B cell (primary cell): ENCODE measurements at regions not wholly inside any gene's neighbourhood (a gene's known extent, or its start where the extent isn't known, plus 50 kb on each side); places are given as distances from the start of the nearest gene placed in this dataset.
A peak's percentile ranks its signal among the peaks of the same experiment; 100 is the strongest.

ENCODE experiments used
- ATAC-seq: fragments of 200-7000 bp; cut with Tn5 transposase; one replicate; pipeline ENCODE4 v1.10.0; 2021; ENCODE audit warnings: low read depth, mild to moderate bottlenecking, moderate number of reproducible peaks, moderate library complexity
- CTCF ChIA-PET: fragments of 350-600 bp; sonication (Branson Sonifier 250); formaldehyde crosslinking; loops from one replicate; lab custom pipeline; 2021; ENCODE audit warnings: antibody characterized with exemption, inconsistent platforms; lab: Charles Lee
- POLR2A ChIA-PET: fragments of 350-600 bp; sonication (Branson Sonifier 250); formaldehyde crosslinking; loops from one replicate; lab custom pipeline; 2021; ENCODE audit warnings: antibody characterized with exemption; lab: Charles Lee
- DNase-seq: peaks from one replicate; pipeline ENCODE4 v3.0.0; 2013
- H2AFZ ChIP-seq: 2 replicates; pipeline ENCODE4 v1.6.1; 2012; ENCODE audit warnings: mild to moderate bottlenecking, low read depth, low read length; ENCODE audit not compliant: insufficient read depth, poor library complexity, severe bottlenecking
- H3K27ac ChIP-seq, 2 donors: 1 replicate in 1 of 2; 2 replicates in 1 of 2; pipeline ENCODE4 v1.5.1; 2012 to 2013; ENCODE audit warnings: low read length in 2 of 2, mild to moderate bottlenecking in 2 of 2, moderate library complexity in 1 of 2
- H3K27me3 ChIP-seq, 4 experiments: fragments of 200-600 bp in 1 of 4; sonication (generic) in 1 of 4; replicated peaks in 1 of 4; 1 replicate in 2 of 4; 2 replicates in 2 of 4; pipeline versions ENCODE4 v1.6.1 to v1.7.0; 2013 to 2016; ENCODE audit warnings: low read length in 3 of 4, mild to moderate bottlenecking in 2 of 4, mixed read lengths in 1 of 4, moderate library complexity in 1 of 4; ENCODE audit not compliant: insufficient read depth in 4 of 4, control insufficient read depth in 3 of 4; ENCODE audit errors: control extremely low read depth in 1 of 4
- H3K36me3 ChIP-seq, 2 experiments: replicated peaks in 1 of 2; 1 replicate in 1 of 2; 2 replicates in 1 of 2; pipeline versions ENCODE4 v1.6.1 to v1.7.1; 2013; ENCODE audit warnings: low read length in 1 of 2; ENCODE audit not compliant: insufficient read depth in 2 of 2, control insufficient read depth in 1 of 2; ENCODE audit errors: control extremely low read depth in 1 of 2, extremely low read depth in 1 of 2
- H3K4me1 ChIP-seq, 2 donors: fragments of 200-600 bp in 1 of 2; sonication (generic) in 1 of 2; 1 replicate in 1 of 2; 2 replicates in 1 of 2; pipeline versions ENCODE4 v1.5.1 to v1.6.1; 2013 to 2017; ENCODE audit warnings: low read length in 2 of 2; ENCODE audit not compliant: control insufficient read depth in 2 of 2, insufficient read depth in 2 of 2
- H3K4me2 ChIP-seq: replicated peaks from 2 replicates; pipeline ENCODE3; 2012; ENCODE audit warnings: mild to moderate bottlenecking, low read depth, low read length; ENCODE audit not compliant: poor library complexity, severe bottlenecking
- H3K4me3 ChIP-seq, 5 experiments: fragments of 200-600 bp in 1 of 5; sonication (generic) in 1 of 5; 1 replicate in 3 of 5; 2 replicates in 2 of 5; pipeline versions ENCODE4 v1.5.1 to v1.7.0; 2011 to 2016; ENCODE audit warnings: low read length in 4 of 5, mild to moderate bottlenecking in 4 of 5, low read depth in 2 of 5, control low read depth in 1 of 5, moderate library complexity in 1 of 5; ENCODE audit not compliant: insufficient read depth in 1 of 5; ENCODE audit errors: control extremely low read depth in 1 of 5, extremely low read depth in 1 of 5
- H3K79me2 ChIP-seq: fragments of 200-600 bp; sonication (generic); one replicate; pipeline ENCODE4 v1.6.0; 2016; ENCODE audit warnings: low read length; ENCODE audit not compliant: control insufficient read depth, insufficient read depth
- H3K9ac ChIP-seq: fragments of 200-600 bp; sonication (generic); 2 replicates; pipeline ENCODE4 v1.6.1; 2017; ENCODE audit warnings: mild to moderate bottlenecking, low read length, moderate library complexity
- H3K9me3 ChIP-seq, 3 donors: one replicate each; pipeline versions ENCODE4 v1.6.1 to v1.7.1; 2013; ENCODE audit warnings: low read length in 2 of 3; ENCODE audit not compliant: control insufficient read depth in 2 of 3, insufficient read depth in 1 of 3; ENCODE audit errors: control extremely low read depth in 1 of 3
- H4K20me1 ChIP-seq: 2 replicates; pipeline ENCODE4 v1.6.0; 2012; ENCODE audit warnings: mild to moderate bottlenecking, low read length; ENCODE audit not compliant: insufficient read depth, control insufficient read depth, poor library complexity, severe bottlenecking
- H3K27ac Mint-ChIP-seq: one replicate; pipeline ENCODE4 v1.8.0; 2021; ENCODE audit warnings: mixed read lengths
- H3K27me3 Mint-ChIP-seq: one replicate; pipeline ENCODE4 v1.8.0; 2021; ENCODE audit warnings: mixed read lengths
- H3K4me1 Mint-ChIP-seq: one replicate; pipeline ENCODE4 v1.8.0; 2021; ENCODE audit warnings: mixed read lengths
- H3K4me3 Mint-ChIP-seq: one replicate; pipeline ENCODE4 v1.8.0; 2021; ENCODE audit warnings: mixed read lengths
- H3K9me3 Mint-ChIP-seq: one replicate; pipeline ENCODE4 v1.8.0; 2022; ENCODE audit warnings: mixed read lengths; ENCODE audit not compliant: insufficient read depth
- EZH2 ChIP-seq: IDR thresholded peaks from 2 replicates; pipeline ENCODE4 v1.6.1; 2012; ENCODE audit warnings: borderline replicate concordance, low read depth, mild to moderate bottlenecking, moderate library complexity, low read length; ENCODE audit not compliant: insufficient read depth, poor library complexity, severe bottlenecking
- WGBS: methylation state at CpG from one replicate; pipeline ENCODE4 v1.1.5; 2013; ENCODE audit warnings: missing lambda C conversion rate; ENCODE audit not compliant: insufficient coverage; 5-methylcytosine and 5-hydroxymethylcytosine counted together
- intact Hi-C: fragments of 100-400 bp; cut with micrococcal nuclease; formaldehyde crosslinking; loops from one replicate; pipeline ENCODE4 v1.10.0; 2022
- TF ChIP-seq, protein P1 (sequence below): fragments of 200-600 bp; IDR thresholded peaks from one replicate; pipeline ENCODE4 v1.8.0; 2022; ENCODE audit warnings: antibody characterized with exemption, mild to moderate bottlenecking

DNA sequence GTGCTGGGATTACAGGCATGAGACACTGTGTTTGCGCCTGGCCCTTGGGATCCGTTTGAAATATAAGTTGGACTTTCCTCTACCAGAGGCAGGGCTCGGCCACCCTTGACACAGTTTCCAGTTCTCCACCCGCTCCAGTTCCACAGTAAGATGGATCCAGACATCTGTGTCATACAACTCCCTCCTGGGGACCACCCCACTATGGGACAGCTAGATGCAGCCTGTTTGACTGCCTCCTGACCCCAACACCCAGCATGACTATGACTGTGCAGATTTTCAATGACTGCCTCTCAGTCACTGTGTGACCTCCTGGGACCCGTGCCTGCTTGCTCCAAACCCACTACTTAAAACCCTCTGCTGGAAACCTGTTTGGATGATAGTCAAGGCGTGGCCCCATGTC is 166.7 kb downstream of the IRF8 start:
- DNase-seq (no peak), ATAC-seq (no peak)
- H3K4me1 Mint-ChIP-seq = no peaks in the 10 kb centered on the region
- H3K4me1 ChIP-seq = no peaks in the 10 kb centered on the region
- no peak overlapping the region for H3K9ac ChIP-seq
- H3K27ac Mint-ChIP-seq = peak overlapping the region; percentile 26
- WGBS = 86% methylated on average over 4 of the region's 6 CpGs
- H3K27ac ChIP-seq = no peak overlapping the region
- ChIA-PET POLR2A (no interaction called here), CTCF (no interaction called here)
- intact Hi-C loops = no loop called here
- H3K36me3 ChIP-seq = no peaks in the 10 kb centered on the region
- no peak overlapping the region for H2AFZ ChIP-seq
- TF ChIP-seq, protein P1, sequence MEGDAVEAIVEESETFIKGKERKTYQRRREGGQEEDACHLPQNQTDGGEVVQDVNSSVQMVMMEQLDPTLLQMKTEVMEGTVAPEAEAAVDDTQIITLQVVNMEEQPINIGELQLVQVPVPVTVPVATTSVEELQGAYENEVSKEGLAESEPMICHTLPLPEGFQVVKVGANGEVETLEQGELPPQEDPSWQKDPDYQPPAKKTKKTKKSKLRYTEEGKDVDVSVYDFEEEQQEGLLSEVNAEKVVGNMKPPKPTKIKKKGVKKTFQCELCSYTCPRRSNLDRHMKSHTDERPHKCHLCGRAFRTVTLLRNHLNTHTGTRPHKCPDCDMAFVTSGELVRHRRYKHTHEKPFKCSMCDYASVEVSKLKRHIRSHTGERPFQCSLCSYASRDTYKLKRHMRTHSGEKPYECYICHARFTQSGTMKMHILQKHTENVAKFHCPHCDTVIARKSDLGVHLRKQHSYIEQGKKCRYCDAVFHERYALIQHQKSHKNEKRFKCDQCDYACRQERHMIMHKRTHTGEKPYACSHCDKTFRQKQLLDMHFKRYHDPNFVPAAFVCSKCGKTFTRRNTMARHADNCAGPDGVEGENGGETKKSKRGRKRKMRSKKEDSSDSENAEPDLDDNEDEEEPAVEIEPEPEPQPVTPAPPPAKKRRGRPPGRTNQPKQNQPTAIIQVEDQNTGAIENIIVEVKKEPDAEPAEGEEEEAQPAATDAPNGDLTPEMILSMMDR = no peak
- no peak for TF ChIP-seq EZH2
- H4K20me1 ChIP-seq = no peaks in the 10 kb centered on the region
- no peaks in the 10 kb centered on the region for H3K9me3 Mint-ChIP-seq
- peaks cover 0 to 15% (median 6%) of the 10 kb centered on the region in 4 experiments for H3K27me3 ChIP-seq
- H3K27me3 Mint-ChIP-seq = peaks cover 30% of the 10 kb centered on the region
- no peaks in the 10 kb centered on the region for H3K79me2 ChIP-seq
- no peak overlapping the region for H3K4me2 ChIP-seq
- peaks cover 0 to 5% (median 0%) of the 10 kb centered on the region in 3 donors for H3K9me3 ChIP-seq
- no peak overlapping the region for H3K4me3 ChIP-seq
- no peak overlapping the region for H3K4me3 Mint-ChIP-seq

DNA sequence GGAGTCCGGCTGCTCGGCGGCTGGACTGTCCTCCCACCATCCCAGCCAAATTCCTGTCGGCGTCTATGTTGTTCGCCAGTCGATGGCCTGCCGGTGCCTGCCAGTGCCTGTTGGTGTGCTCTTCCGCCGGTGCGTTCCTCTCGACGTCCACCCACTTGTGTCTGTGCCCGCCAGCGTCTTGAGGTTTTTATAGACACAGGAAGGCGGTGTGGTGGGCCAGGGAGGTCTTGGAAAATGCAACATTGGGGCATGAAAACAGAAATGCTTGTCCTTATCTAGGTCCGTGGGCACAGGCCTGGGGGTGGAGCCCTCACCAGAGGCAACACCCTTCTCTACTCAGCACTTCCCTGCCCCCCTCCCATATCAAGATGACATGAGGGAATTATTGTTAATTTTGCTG is 167.8 kb downstream of the IRF8 start:
- TF ChIP-seq EZH2 = no peak
- TF ChIP-seq, protein P1 = no peak
- no peak overlapping the region for H2AFZ ChIP-seq

More for the DNA sequence above, 167.8 kb downstream of the IRF8 start:
- CTCF ChIA-PET = no interaction called here
- 97% methylated on average over 14 of the region's 17 CpGs for WGBS
- Histone ChIP-seq H3K9me3 (peaks cover 0 to 5% (median 0%) of the 10 kb centered on the region in 3 donors), H3K9ac (no peak overlapping the region), H4K20me1 (no peaks in the 10 kb centered on the region), H3K79me2 (no peaks in the 10 kb centered on the region), H3K27me3 (peaks cover 0 to 19% (median 6%) of the 10 kb centered on the region in 4 experiments), H3K4me2 (no peak overlapping the region), H3K27ac (no peak overlapping the region), H3K4me3 (no peak overlapping the region), H3K4me1 (no peaks in the 10 kb centered on the region), H3K36me3 (no peaks in the 10 kb centered on the region)
- no peak overlapping the region for H3K27ac Mint-ChIP-seq
- no peaks in the 10 kb centered on the region for H3K4me1 Mint-ChIP-seq
- intact Hi-C loops = no loop called here
- H3K4me3 Mint-ChIP-seq = no peak overlapping the region
- POLR2A ChIA-PET = no interaction called here
- no peaks in the 10 kb centered on the region for H3K9me3 Mint-ChIP-seq
- DNase-seq (no peak), ATAC-seq (no peak)
- peaks cover 26% of the 10 kb centered on the region for H3K27me3 Mint-ChIP-seq
